ENCODE measurements at regions not wholly inside any gene's neighbourhood (a gene's known extent, or its start where the extent isn't known, plus 50 kb on each side); places are given as distances from the start of the nearest gene placed in this dataset.

DNA sequence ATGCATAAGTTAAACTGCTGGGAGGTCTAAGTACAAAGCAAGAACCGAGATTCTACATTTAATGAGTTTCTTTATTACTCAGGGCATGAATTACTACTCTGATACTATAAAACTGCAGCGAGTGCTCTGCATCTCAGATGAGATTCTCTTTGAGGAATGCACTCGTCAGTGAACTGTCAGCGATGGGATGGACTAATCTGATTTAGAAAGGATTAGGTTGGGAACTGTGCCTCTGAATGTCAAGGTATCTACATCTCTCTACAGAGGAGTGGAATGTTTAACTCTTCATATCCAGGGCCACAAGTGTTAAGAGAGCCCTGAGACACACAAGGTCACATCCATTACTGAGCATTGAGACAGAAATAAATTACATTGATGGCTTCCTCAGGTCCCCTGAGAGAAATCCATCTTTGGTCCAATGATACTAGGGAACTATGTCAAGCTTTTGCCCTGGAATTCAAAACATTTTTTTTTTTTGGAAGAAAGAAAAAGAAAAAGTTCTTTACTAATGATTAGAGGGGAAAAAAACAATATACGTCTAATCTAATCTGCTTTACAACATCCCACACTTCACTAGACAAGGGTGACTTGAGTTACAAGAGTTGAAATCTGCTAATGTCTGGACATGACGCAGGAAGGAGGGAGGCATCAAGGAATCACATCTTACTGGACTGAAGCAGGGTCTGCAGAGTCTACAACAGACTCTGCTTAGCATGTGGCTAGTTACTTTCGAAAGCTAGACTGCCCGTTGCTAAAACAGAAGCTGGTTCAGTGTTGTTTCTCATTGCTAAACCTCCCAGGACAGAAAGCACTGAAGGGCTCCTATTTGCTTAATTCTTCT lies 270.0 kb upstream of the TLE4 start:
- DNase-seq (ENCODE audit: low read depth in 2 of 2): no peak

- DNase-seq (ENCODE audit: low read depth in 2 of 2): no peak
These were observed 269.2 kb upstream of the TLE4 start for GRCh38 chr9:79302569-79302968.

DNA sequence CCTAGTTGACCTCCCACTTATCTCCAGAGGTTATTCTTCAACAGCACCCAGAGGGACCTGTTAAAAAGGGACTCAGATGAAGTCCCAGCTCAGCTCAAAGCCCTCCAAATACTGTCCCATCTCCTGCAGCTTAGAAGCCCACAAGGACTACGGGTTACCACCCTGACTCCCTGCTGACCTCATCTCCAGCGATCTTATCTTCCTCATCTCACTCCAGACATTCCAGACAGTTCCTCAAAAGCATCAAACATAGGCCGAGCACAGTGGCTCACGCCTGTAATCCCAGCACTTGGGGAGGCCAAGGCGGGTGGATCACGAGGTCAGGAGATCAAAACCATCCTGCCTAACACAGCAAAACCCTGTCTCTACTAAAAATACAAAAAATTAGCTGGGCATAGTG lies 263.8 kb upstream of the TLE4 start:
- DNase-seq (ENCODE audit: low read depth in 2 of 2): no peak

- no peak for DNase-seq (ENCODE audit: low read depth in 2 of 2)
These were observed 258.9 kb upstream of the TLE4 start for GRCh38 chr9:79312686-79313421.

- no peak for DNase-seq (ENCODE audit: low read depth in 2 of 2)
These were observed 246.3 kb upstream of the TLE4 start for GRCh38 chr9:79325501-79325900.

GRCh38 chr9:79329861-79330260 lies 241.9 kb upstream of the TLE4 start:
- no peak for DNase-seq (ENCODE audit: low read depth in 2 of 2)

DNA sequence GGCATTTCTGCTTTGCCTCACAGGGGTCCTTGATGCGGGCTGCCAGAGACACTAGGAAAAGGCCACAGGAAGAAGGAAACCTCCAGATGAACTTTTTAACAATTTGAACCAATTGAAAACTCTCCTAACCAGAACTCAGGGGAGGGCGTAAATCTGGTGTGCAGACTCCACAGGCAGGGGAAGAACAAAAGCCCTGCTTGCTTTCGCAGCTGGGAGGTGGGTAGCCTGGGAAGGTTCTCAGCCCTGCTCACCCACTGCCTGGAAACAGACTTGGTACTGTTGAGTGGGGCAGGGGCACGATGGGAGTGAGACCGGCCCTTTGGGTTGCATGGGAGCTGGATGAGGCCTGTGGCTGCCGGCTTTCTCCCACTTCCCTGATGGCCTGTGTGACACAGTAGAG lies 237.8 kb upstream of the TLE4 start:
- no peak for DNase-seq (ENCODE audit: low read depth in 2 of 2)

DNA sequence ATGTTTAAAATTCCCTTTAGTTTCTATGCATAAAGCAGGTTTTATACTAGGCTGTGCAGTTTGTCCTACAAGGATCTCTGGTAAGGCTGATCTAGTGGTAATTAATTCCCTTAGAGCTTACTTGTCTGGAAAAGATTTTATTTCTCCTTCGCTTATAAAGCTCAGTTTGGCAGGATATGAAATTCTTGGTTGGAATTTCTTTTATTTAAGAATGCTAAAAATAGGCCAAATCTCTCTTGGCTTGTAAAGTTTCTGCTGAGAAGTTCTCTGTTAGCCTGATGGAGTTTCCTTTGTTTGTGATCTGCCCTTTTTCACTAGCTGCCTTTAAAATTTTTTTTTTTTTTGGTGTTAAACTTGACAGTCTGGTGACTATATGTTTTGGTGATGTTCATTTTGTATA lies 237.1 kb upstream of the TLE4 start:
- DNase-seq (ENCODE audit: low read depth in 2 of 2): no peak

- no peak for DNase-seq (ENCODE audit: low read depth in 2 of 2)
These were observed 235.8 kb upstream of the TLE4 start for GRCh38 chr9:79335987-79336386.

- DNase-seq (ENCODE audit: low read depth in 2 of 2): no peak
These were observed 230.2 kb upstream of the TLE4 start for GRCh38 chr9:79341561-79341960.

- DNase-seq (ENCODE audit: low read depth in 2 of 2): no peak
These were observed 225.3 kb upstream of the TLE4 start for GRCh38 chr9:79346350-79347020.

DNA sequence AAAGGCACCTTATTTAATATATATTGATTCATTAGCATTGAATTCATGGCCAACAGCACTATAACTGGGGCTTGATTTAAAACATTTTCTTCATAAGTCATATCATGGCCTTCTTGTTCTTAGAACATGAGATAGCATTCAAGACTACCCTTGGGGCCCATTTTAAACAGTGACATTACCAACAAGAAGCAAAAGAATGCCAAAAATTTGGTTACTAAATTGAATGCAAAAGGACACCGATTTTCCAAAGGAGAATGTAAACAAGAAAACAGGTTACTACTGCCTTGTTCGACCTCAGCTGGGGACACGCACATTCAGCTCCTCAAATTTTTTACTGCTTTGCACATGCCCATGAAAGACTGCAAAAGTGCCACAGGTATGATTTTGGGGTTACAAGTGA lies 219.4 kb upstream of the TLE4 start:
- DNase-seq (ENCODE audit: low read depth in 2 of 2): no peak

GRCh38 chr9:79353856-79354520 lies 217.8 kb upstream of the TLE4 start:
- no peak for DNase-seq (ENCODE audit: low read depth in 2 of 2)

DNA sequence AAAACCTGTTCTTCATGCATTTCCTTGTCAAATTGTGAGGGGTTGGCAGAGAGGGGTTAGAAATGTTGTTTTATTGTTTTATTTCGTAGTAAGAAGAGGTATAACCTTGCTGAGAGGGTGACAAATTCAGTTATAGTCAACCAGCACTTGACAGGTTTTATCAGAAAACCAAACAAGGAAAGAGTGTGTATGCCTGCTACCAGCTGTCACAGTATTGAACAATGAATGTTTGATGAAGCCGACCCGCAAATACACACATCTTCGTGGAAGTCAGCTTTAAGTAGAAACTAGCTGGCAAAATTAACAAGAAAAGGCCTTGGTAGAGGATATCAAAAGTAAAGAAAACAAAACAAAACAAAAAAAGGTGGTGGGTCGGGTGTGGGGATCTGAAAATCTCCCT lies 214.6 kb upstream of the TLE4 start:
- no peak for DNase-seq (ENCODE audit: low read depth in 2 of 2)

- DNase-seq (ENCODE audit: low read depth in 2 of 2): no peak
These were observed 214.1 kb upstream of the TLE4 start for GRCh38 chr9:79357616-79358015.

DNA sequence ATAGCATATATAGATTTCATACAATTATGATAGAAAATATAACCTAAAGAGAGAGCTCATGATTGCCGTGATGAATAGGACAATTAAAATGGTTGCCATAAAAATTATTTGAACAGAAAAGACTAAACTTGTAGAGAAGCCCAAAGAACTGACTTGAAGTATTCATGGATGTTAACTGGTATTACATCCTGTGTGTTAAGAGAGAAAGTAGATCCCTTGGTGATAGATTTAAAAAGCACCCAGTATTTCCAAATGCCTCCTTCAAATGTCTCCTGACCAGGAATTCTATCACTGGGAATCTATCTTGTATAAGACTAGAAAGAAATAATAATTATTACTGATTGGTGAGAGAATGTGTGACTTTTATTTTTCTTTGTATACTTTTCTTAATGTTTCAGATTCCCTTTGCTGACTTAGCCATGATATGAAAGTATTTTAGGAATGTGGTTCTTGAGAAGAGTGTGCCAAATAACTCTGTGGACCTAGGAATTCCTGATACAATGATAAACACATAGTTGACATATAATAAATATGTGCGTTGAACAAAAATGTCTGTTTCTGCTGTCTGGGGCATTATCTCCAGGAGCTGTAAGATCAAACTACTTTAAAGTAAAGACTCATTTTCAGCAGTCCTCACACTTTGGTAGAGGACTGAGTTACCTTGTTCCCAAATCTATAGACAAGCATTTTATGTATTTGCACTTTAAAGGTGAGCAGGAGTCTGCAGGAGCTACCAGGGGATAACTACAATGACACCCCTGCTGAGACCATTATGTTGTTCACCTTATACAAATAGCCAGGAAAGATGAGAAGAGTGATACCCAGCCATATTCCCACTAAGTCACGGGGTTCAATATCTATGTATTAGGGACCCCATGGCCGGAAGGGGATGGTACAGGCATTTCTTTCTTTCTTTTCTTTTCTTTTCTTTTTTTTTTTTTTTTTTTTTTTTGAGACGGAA lies 211.1 kb upstream of the TLE4 start:
- DNase-seq (ENCODE audit: low read depth in 2 of 2): no peak

DNA sequence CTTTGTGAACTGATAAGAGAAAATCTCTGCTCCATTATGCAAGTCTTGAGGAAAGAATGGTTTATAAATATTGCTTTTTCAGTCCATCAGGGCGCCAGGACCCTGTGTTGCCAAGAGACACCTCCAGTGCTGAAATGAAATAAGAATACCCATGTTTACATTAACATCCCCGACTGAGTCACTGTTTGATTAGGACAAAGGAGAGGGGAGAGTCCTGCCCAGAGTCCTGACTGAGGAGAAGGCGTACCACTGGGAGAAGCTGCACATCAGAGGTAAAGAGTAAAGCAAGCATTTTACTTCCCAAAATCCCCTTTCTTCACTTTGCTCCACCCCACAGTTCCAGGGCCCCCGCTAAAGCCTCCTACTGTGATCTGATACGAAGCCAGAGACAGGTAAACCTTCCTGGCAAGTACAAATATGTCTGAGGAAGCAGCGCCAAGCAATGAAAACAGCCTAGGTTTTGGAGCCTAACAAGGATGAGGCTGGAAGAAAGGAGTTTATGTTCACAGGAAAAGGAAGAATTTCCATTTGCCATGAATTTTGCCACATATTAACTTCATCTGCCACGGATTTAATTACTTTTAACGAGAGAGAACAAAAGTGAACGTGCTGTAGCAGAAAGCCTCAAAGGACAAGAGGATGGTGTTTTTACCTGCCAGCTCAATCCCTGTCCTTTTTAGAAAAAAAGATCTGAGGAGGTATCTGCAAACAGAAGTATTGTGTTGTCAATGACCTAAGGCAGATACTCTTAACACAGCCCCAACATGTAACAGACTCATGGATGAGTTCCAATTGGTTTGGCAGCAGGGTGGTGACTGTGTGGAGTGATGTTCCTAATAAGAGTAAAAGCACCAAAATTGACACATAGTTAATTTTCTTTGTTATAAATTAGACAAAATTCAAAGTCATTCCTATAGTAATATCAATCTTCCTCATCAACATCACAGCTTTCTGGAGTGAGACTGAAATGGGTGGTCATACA lies 209.4 kb upstream of the TLE4 start:
- no peak for DNase-seq (ENCODE audit: low read depth in 2 of 2)

DNA sequence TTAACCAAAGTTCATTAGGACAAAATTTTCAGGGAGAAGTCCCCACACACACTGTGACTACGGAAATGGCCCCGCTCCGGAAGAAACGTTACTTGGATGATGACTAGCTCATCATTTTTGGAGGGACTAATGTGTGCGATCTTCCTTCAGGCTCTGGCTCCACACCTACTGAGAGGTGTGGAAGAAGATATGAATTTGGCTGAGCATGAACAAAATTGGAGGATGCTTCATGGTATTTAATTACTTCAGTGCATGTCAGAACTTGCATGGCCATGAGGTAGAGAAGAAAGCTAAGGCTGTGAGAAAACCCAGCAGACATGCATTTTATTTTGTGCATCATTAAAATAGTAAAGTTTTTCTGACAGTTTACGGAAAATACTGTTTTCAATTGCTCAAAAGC lies 202.1 kb upstream of the TLE4 start:
- no peak for DNase-seq (ENCODE audit: low read depth in 2 of 2)

- no peak for DNase-seq (ENCODE audit: low read depth in 2 of 2)
These were observed 200.5 kb upstream of the TLE4 start for GRCh38 chr9:79371301-79371700.
